Activated naive CD4-positive, alpha-beta T cell treated with anti-CD3 and anti-CD28 coated beads for 36 hours (primary cell): ENCODE measurements at regions not wholly inside any gene's neighbourhood (a gene's known extent, or its start where the extent isn't known, plus 50 kb on each side); places are given as distances from the start of the nearest gene placed in this dataset.

Source experiments
- CTCF ChIA-PET: fragments of 350-600 bp; sonication (Branson Sonifier 250); formaldehyde crosslinking; loops from one replicate; lab custom pipeline; 2021; ENCODE audit warnings: antibody characterized with exemption; lab: Charles Lee
- DNase-seq: peaks from one replicate; pipeline ENCODE4 v3.0.0-alpha.2; 2020
- H3K27ac Mint-ChIP-seq: one replicate; pipeline ENCODE4 v1.8.0; 2021; ENCODE audit warnings: mild to moderate bottlenecking, mixed read lengths
- H3K27me3 Mint-ChIP-seq: one replicate; pipeline ENCODE4 v1.8.0; 2021; ENCODE audit warnings: low read depth, mixed read lengths
- H3K36me3 Mint-ChIP-seq: one replicate; pipeline ENCODE4 v1.8.0; 2021; ENCODE audit warnings: low read depth, mixed read lengths
- H3K4me1 Mint-ChIP-seq: one replicate; pipeline ENCODE4 v1.8.0; 2021; ENCODE audit warnings: low read depth, mixed read lengths
- H3K4me3 Mint-ChIP-seq: one replicate; pipeline ENCODE4 v1.8.0; 2021; ENCODE audit warnings: mild to moderate bottlenecking, moderate library complexity, mixed read lengths
- H3K9me3 Mint-ChIP-seq: one replicate; pipeline ENCODE4 v1.8.0; 2021; ENCODE audit warnings: mixed read lengths
- intact Hi-C: fragments of 100-400 bp; cut with micrococcal nuclease; formaldehyde crosslinking; loops from one replicate; pipeline ENCODE4 v1.15.1; 2023

GRCh38 chr7:85595750-85596178, 408.9 kb upstream of the SEMA3D start:
- H3K36me3 Mint-ChIP-seq, result no peaks in the 10 kb centered on the region
- no peaks in the 10 kb centered on the region for H3K4me1 Mint-ChIP-seq
- intact Hi-C loops, result no loop called here
- DNase-seq, result no peak
- no peak overlapping the region for H3K27ac Mint-ChIP-seq
- no peaks in the 10 kb centered on the region for H3K9me3 Mint-ChIP-seq
- H3K4me3 Mint-ChIP-seq, result no peak overlapping the region
- CTCF ChIA-PET, result interaction anchor here (1.2 kb wide), 1 partner anchor 1660 kb away, joined by 3 read pairs; no protein-coding TSS in a partner anchor
- no peaks in the 10 kb centered on the region for H3K27me3 Mint-ChIP-seq

- Mint-ChIP-seq H3K9me3 (no peaks in the 10 kb centered on the region), H3K27me3 (no peaks in the 10 kb centered on the region), H3K36me3 (no peaks in the 10 kb centered on the region), H3K4me1 (no peaks in the 10 kb centered on the region), H3K27ac (no peak overlapping the region), H3K4me3 (no peak overlapping the region)
- DNase-seq, result no peak
- intact Hi-C loops, result no loop called here
- CTCF ChIA-PET, result no interaction called here
Measured at GRCh38 chr7:85593355-85593754, 406.5 kb upstream of the SEMA3D start.

- no peaks in the 10 kb centered on the region for H3K4me1 Mint-ChIP-seq
- no peak overlapping the region for H3K27ac Mint-ChIP-seq
Measured at GRCh38 chr7:85587785-85588184, 400.9 kb upstream of the SEMA3D start.

GRCh38 chr7:85586091-85586490, 399.2 kb upstream of the SEMA3D start:
- H3K27ac Mint-ChIP-seq, result no peak overlapping the region
- CTCF ChIA-PET, result no interaction called here
- no peaks in the 10 kb centered on the region for H3K27me3 Mint-ChIP-seq
- H3K4me1 Mint-ChIP-seq, result no peaks in the 10 kb centered on the region
- no peaks in the 10 kb centered on the region for H3K36me3 Mint-ChIP-seq
- intact Hi-C loops, result no loop called here
- no peak overlapping the region for H3K4me3 Mint-ChIP-seq
- H3K9me3 Mint-ChIP-seq, result no peaks in the 10 kb centered on the region
- no peak for DNase-seq

More at GRCh38 chr7:85587785-85588184, 400.9 kb upstream of the SEMA3D start:
- CTCF ChIA-PET, result no interaction called here
- H3K9me3 Mint-ChIP-seq, result no peaks in the 10 kb centered on the region
- intact Hi-C loops, result no loop called here
- no peaks in the 10 kb centered on the region for H3K27me3 Mint-ChIP-seq
- no peak for DNase-seq
- H3K36me3 Mint-ChIP-seq, result no peaks in the 10 kb centered on the region
- no peak overlapping the region for H3K4me3 Mint-ChIP-seq

- intact Hi-C loops, result no loop called here
- CTCF ChIA-PET, result interaction anchor here (0.6 kb wide), 1 partner anchor 453 kb away, joined by 3 read pairs; no protein-coding TSS in a partner anchor
Measured at GRCh38 chr7:85583131-85583953, 396.5 kb upstream of the SEMA3D start.

GRCh38 chr7:85573844-85574243, 387.0 kb upstream of the SEMA3D start:
- intact Hi-C loops, result no loop called here
- H3K9me3 Mint-ChIP-seq, result peaks cover 2% of the 10 kb centered on the region
- H3K4me1 Mint-ChIP-seq, result no peaks in the 10 kb centered on the region
- H3K36me3 Mint-ChIP-seq, result no peaks in the 10 kb centered on the region
- no peak for DNase-seq
- no peak overlapping the region for H3K27ac Mint-ChIP-seq
- CTCF ChIA-PET, result no interaction called here
- H3K4me3 Mint-ChIP-seq, result no peak overlapping the region
- H3K27me3 Mint-ChIP-seq, result no peaks in the 10 kb centered on the region

More at GRCh38 chr7:85583131-85583953, 396.5 kb upstream of the SEMA3D start:
- no peak for DNase-seq
- Mint-ChIP-seq H3K27ac (no peak overlapping the region), H3K36me3 (no peaks in the 10 kb centered on the region), H3K27me3 (no peaks in the 10 kb centered on the region), H3K4me3 (no peak overlapping the region), H3K9me3 (no peaks in the 10 kb centered on the region), H3K4me1 (no peaks in the 10 kb centered on the region)

- H3K4me1 Mint-ChIP-seq, result no peaks in the 10 kb centered on the region
- no peak for DNase-seq
- CTCF ChIA-PET, result no interaction called here
- no peak overlapping the region for H3K4me3 Mint-ChIP-seq
- no peaks in the 10 kb centered on the region for H3K36me3 Mint-ChIP-seq
- H3K27me3 Mint-ChIP-seq, result no peaks in the 10 kb centered on the region
- intact Hi-C loops, result no loop called here
- H3K27ac Mint-ChIP-seq, result no peak overlapping the region
- peaks cover 2% of the 10 kb centered on the region for H3K9me3 Mint-ChIP-seq
Measured at GRCh38 chr7:85573346-85573745, 386.5 kb upstream of the SEMA3D start.

GRCh38 chr7:85570898-85571297, 384.0 kb upstream of the SEMA3D start:
- no peak overlapping the region for H3K4me3 Mint-ChIP-seq
- no peaks in the 10 kb centered on the region for H3K36me3 Mint-ChIP-seq
- H3K27me3 Mint-ChIP-seq, result no peaks in the 10 kb centered on the region
- no peak for DNase-seq
- intact Hi-C loops, result no loop called here
- peaks cover 2% of the 10 kb centered on the region for H3K9me3 Mint-ChIP-seq
- H3K4me1 Mint-ChIP-seq, result no peaks in the 10 kb centered on the region
- CTCF ChIA-PET, result no interaction called here
- H3K27ac Mint-ChIP-seq, result no peak overlapping the region

- Mint-ChIP-seq H3K36me3 (no peaks in the 10 kb centered on the region), H3K4me1 (no peaks in the 10 kb centered on the region), H3K27ac (no peak overlapping the region), H3K9me3 (peaks cover 2% of the 10 kb centered on the region), H3K4me3 (no peak overlapping the region), H3K27me3 (no peaks in the 10 kb centered on the region)
- CTCF ChIA-PET, result interaction anchor here (1.1 kb wide), 1 partner anchor 12 kb away, joined by 5 read pairs; no protein-coding TSS in a partner anchor
- no peak for DNase-seq
- intact Hi-C loops, result no loop called here
Measured at GRCh38 chr7:85567983-85568382, 381.1 kb upstream of the SEMA3D start.

- Mint-ChIP-seq H3K36me3 (no peaks in the 10 kb centered on the region), H3K27me3 (no peaks in the 10 kb centered on the region), H3K9me3 (peaks cover 1% of the 10 kb centered on the region), H3K4me1 (no peaks in the 10 kb centered on the region), H3K4me3 (no peak overlapping the region), H3K27ac (no peak overlapping the region)
- intact Hi-C loops, result no loop called here
- DNase-seq, result no peak
- CTCF ChIA-PET, result interaction anchor here (1.0 kb wide), 1 partner anchor 10 kb away, joined by 3 read pairs; no protein-coding TSS in a partner anchor
Measured at GRCh38 chr7:85566095-85566794, 379.4 kb upstream of the SEMA3D start.

- Mint-ChIP-seq H3K9me3 (no peaks in the 10 kb centered on the region), H3K4me1 (no peaks in the 10 kb centered on the region), H3K27ac (no peak overlapping the region), H3K27me3 (no peaks in the 10 kb centered on the region), H3K36me3 (no peaks in the 10 kb centered on the region), H3K4me3 (no peak overlapping the region)
- DNase-seq, result no peak
- CTCF ChIA-PET, result interaction anchor here (0.7 to 1.4 kb wide), 2 partner anchors 9 to 1980 kb away, joined by 4 read pairs; no protein-coding TSS in a partner anchor
- intact Hi-C loops, result no loop called here
Measured at GRCh38 chr7:85565276-85565675, 378.4 kb upstream of the SEMA3D start.

GRCh38 chr7:85564861-85565260, 378.0 kb upstream of the SEMA3D start:
- Mint-ChIP-seq H3K9me3 (no peaks in the 10 kb centered on the region), H3K27ac (no peak overlapping the region), H3K4me1 (no peaks in the 10 kb centered on the region), H3K4me3 (no peak overlapping the region), H3K27me3 (no peaks in the 10 kb centered on the region), H3K36me3 (no peaks in the 10 kb centered on the region)
- intact Hi-C loops, result no loop called here
- DNase-seq, result no peak
- CTCF ChIA-PET, result interaction anchor here (0.7 to 1.4 kb wide), 2 partner anchors 9 to 1979 kb away, joined by 4 read pairs; no protein-coding TSS in a partner anchor
